ENCODE measurements at regions not wholly inside any gene's neighbourhood (a gene's known extent, or its start where the extent isn't known, plus 50 kb on each side); places are given as distances from the start of the nearest gene placed in this dataset.

DNA sequence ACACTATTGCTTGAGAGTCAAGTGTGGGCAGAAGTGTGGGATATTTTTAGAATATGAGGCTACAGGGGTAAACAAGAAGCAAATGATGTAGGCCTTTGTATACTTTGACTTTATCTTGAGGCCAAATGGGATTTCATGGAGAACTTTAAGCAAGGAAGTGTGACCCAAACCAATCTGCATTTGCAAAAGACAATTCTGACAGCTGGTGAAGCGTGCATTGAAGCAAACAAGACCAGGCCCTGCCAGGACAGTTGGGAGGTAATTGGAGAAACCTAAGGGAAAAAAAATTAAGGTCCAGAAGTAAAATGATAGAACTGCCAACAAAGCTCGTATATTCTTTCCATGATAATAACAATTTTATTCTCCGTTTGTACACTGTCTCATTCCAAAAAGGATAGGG, 168.3 kb downstream of the TM2D1 start:
- TF ChIP-seq POLR2A (IDR thresholded peaks at IDR 0.05) (no peak), CTCF (IDR thresholded peaks at IDR 0.05) (no peak), POLR2AphosphoS5 (IDR thresholded peaks at IDR 0.05) (no peak), EP300 (IDR thresholded peaks at IDR 0.05) (no peak)

Measured in sigmoid colon (tissue), 4 donors.